ENCODE measurements at regions not wholly inside any gene's neighbourhood (a gene's known extent, or its start where the extent isn't known, plus 50 kb on each side); places are given as distances from the start of the nearest gene placed in this dataset.

DNA sequence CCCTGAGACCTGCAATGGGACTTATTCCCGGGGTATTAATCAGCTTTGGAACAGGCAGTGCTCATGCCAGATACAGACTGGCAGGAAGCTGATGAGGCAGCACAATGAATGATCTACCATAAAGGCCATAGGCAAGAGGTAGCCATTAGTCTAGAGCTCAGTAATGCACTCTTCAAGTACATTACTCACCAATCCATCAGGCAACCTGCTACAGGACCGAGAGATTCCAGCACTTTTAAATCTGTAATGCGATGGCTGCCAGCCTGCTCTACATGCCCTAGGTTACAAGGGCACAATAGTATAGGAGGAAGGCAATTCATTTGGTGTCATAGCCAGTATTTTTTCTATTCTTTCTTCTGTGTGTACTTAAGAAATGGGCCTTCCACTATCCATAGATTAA lies 217.8 kb upstream of the PMFBP1 start:
- TF ChIP-seq, protein P1, sequence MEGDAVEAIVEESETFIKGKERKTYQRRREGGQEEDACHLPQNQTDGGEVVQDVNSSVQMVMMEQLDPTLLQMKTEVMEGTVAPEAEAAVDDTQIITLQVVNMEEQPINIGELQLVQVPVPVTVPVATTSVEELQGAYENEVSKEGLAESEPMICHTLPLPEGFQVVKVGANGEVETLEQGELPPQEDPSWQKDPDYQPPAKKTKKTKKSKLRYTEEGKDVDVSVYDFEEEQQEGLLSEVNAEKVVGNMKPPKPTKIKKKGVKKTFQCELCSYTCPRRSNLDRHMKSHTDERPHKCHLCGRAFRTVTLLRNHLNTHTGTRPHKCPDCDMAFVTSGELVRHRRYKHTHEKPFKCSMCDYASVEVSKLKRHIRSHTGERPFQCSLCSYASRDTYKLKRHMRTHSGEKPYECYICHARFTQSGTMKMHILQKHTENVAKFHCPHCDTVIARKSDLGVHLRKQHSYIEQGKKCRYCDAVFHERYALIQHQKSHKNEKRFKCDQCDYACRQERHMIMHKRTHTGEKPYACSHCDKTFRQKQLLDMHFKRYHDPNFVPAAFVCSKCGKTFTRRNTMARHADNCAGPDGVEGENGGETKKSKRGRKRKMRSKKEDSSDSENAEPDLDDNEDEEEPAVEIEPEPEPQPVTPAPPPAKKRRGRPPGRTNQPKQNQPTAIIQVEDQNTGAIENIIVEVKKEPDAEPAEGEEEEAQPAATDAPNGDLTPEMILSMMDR (IDR thresholded peaks at IDR 0.05; ENCODE audit: low read depth, low read length, poor library complexity, severe bottlenecking), result no peak
- TF ChIP-seq EZH2phosphoT487 (IDR thresholded peaks at IDR 0.05; ENCODE audit: borderline replicate concordance, low read length), result no peak

Data from DOHH2 (cell line).